Skeletal muscle cell (primary cell): ENCODE measurements at regions not wholly inside any gene's neighbourhood (a gene's known extent, or its start where the extent isn't known, plus 50 kb on each side); places are given as distances from the start of the nearest gene placed in this dataset.
"Not testable (repeated sequence)": the region's sequence is repeated elsewhere in the genome, so short reads cannot be mapped to it uniquely, and the experiment has no call there.

ENCODE experiments used
- DNase-seq: peaks from one replicate; pipeline ENCODE4 v3.0.0-alpha.2; 2010; ENCODE audit warnings: low read depth
- H3K4me3 ChIP-seq: 2 replicates; pipeline ENCODE4 v1.5.1; 2011; ENCODE audit warnings: low read depth, mild to moderate bottlenecking, control low read depth, low read length, moderate library complexity

DNA sequence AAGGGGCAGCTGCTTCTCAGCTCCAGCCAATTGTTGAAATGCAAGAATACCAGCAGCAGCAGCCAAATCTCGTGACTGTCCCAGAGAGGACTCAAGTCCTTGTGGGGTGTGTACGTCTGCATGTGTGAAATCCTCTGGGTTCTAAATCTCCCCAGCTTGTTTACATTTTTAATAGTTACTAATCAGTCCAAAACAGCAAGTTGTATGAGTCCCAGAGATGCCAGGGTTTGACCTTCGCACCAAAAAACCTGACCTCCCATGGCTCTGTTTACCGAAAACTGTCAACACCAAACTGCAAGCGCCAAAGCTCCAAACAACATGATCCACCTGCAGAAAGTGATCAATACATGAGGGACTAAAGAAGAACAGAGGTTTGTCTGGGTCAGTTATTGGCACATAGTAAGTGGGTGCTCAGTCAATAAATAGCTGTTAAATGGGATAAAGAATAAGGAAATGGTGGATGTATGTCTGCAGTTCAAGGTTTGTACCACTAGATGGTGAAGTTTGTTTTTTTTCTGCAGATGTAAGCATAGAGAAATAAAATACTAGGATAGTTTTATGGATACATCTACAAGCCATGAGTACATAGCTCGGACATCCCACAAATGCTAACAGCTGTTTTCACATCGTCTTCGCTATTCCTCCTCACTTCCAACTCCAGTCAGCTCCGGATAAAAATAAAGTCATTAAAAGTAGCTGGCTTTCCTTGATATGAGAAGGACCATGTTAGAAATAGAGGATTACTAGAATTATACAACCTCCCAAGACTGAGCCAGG is 85.3 kb upstream of the ADRB2 start:
- no peak overlapping the region for H3K4me3 ChIP-seq
- DNase-seq: peak; percentile 53

DNA sequence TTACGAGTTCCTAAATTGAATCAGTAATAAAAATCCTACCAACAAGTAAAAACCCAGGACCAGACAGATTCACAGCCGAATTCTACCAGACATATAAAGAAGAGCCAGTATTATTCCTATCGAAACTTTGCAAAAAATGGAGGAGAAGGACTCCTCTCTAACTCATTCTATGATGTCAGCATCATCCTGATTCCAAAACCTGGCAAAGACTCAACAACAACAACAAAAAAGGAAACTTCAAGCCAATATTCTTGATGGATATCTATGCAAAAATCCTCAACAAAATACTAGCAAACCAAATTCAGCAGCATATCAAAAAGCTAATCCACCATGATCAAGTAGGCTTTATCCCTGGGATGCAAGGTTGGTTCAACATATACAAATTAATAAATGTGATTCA is 84.6 kb upstream of the ADRB2 start:
- DNase-seq, H3K4me3 ChIP-seq: not testable (repeated sequence)

DNA sequence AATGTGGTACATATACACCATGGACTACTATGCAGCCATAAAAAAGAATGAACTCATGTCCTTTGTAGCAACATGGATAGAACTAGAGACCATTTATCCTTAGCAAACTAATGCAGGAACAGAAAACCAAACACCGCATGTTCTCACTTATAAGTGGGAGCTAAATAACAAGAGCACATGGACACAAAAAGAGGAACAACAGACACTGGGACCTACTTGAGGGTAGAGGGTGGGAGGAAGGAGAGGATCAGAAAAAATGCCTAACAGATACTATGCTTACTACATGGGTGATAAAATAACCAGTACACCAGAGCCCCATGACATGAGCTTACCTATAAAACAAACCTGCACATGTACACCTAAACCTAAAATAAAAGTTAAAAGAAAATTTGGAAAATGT is 82.0 kb upstream of the ADRB2 start:
- not testable (repeated sequence) for DNase-seq, H3K4me3 ChIP-seq

DNA sequence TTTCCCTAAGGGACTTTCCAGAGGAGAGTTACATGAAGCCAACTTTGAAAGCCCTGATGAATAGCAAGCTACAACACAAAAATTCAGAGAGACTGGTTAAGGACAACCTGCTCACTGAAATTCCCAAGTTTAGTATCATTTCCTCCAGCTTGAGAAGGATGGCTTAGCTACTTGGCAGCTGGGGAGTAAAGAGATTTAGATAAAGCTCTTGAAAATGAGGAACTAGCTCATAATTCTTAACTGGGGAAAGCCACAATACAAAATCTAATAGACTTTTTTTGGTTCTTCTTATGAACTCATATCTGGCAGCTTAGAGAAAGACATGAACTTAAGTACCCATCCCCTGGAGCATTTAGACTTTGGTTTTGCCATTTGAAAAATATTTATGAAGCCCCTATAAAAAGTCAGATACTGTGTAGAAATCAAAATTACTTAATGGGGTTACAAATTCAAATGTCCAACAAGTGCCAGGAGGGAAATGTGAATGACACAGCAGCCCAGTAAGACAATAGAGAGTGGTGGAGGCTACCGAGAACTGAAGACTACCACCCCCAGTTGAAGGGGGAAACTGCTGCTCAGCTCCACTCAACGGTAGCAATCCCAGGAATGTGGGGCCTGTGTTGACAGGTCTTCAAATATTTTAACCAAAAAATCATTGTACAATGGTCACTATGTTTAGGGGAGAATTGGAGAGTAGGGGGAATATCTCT is 79.4 kb upstream of the ADRB2 start:
- H3K4me3 ChIP-seq: no peak overlapping the region
- DNase-seq: no peak

DNA sequence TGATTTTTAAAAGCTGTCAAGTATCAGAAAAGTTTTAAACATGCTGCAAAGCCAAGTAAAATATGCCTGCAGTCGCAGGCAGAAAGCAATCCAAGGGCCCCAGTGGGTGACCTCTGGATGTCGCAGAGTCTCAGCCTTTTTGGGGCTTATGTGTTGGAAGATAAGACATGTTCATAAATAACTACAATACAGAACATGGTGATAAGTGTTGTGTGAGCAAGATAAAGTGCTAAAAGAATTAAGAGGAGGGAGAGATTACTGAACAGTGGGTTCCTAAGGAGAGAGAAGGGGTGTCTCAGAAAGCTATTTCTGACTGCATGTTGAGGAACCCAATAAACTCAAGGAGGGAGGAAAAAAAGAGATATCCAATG is 78.9 kb upstream of the ADRB2 start:
- no peak for DNase-seq
- no peak overlapping the region for H3K4me3 ChIP-seq

DNA sequence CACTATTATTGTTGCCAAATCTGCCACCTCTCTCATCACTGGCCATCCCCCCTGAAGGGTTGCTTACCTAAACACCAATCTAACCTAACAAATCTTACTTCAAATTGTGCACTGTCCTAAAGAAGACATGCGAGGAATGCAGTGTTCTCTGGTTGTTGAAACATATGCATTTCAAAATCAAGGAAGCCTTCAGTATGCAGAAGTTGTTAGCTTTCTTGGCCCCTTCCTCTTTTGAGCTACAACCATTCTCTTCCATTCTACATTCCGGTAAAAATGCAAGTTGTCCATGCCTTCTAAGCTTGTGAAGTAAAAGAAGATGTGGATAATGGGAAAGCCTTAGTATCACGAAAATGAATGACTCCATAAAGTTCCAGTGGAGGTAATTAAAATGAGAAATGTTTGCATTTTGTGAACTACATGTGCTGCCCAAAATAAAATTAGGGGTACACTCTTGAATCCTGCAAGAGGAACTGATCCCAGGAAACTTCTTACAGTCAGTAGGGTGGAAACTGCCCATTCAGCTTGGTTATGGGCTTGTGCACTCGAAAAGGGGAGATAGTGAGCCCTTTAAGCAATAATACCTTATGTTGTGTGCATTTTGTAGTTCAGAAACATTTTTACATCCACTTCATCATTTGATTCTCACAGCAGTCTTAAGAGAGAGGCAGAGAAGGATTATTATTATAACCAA is 77.6 kb upstream of the ADRB2 start:
- H3K4me3 ChIP-seq: no peak overlapping the region
- no peak for DNase-seq

DNA sequence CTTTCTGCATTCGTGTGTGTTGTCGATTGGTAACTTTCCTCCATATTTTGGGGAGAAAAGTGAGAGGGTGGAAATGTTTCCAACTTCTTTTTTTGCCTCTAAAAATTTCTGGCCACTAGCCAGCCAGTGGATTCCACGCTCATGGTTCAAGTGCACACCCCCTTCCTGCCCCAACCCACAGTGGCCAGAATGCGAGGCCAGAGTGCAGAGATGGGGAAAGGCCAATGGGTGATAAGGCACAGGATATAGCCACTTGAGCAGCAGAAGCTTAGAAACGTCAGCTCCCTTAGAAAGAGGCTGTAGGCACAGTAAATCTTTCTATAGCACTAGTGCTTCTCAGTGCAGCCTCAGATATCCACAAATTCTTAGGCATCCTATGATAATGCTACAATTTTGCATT is 75.8 kb upstream of the ADRB2 start:
- no peak for DNase-seq
- no peak overlapping the region for H3K4me3 ChIP-seq

DNA sequence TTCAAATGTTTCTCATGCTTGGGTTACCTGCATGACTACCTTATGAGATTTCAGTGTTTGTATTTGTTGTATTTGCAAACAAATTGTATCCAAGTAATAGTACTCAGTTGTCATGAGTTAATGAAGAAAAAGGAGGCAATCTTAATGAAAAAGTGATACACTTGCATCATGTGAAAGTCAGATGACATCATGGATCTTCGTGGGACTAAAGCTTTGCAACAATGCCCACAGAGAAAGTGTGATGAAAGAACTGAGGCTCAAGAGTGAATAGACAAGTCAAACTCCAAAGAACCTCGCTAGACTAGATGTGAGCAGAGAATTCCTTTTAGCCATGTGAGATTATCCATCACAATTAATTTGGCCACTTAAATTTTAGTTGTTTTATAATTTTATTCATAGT is 75.4 kb upstream of the ADRB2 start:
- no peak for DNase-seq
- H3K4me3 ChIP-seq: no peak overlapping the region

DNA sequence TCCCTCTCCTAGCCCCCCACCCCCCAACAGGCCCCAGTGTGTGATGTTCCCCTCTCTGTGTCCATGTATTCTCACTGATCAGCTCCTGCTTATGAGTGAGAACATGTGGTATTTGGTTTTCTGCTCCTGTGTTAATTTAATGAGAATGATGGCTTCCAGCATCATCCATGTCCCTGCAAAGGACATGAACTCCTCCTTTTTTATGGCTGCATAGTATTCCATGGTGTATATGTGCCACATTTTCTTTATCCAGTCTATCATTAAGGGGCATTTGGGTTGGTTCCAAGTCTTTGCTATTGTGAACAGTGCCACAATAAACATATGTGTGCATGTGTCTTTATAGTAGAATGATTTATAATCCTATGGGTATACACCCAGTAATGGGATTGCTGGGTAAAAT is 74.0 kb upstream of the ADRB2 start:
- not testable (repeated sequence) for H3K4me3 ChIP-seq, DNase-seq

DNA sequence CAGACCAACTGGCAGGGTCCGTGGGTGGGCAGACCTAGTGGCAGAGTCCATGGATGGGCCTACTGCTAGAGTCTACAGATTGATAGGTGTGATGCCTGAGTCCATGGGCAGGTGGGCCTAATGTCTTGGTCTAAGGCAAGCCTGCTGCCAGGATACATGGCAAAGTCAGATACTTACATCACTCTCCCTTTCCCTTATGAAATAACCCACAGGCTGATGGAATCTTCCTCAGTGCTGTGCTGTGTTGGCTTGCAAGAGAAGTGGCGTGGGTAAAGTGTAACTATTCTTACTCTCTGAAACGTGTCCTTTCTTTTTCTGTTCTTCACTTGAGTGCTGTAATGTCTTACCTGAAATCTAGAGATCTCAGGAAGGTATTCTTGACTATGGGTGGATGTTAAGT is 67.3 kb upstream of the ADRB2 start:
- no peak for DNase-seq
- no peak overlapping the region for H3K4me3 ChIP-seq

DNA sequence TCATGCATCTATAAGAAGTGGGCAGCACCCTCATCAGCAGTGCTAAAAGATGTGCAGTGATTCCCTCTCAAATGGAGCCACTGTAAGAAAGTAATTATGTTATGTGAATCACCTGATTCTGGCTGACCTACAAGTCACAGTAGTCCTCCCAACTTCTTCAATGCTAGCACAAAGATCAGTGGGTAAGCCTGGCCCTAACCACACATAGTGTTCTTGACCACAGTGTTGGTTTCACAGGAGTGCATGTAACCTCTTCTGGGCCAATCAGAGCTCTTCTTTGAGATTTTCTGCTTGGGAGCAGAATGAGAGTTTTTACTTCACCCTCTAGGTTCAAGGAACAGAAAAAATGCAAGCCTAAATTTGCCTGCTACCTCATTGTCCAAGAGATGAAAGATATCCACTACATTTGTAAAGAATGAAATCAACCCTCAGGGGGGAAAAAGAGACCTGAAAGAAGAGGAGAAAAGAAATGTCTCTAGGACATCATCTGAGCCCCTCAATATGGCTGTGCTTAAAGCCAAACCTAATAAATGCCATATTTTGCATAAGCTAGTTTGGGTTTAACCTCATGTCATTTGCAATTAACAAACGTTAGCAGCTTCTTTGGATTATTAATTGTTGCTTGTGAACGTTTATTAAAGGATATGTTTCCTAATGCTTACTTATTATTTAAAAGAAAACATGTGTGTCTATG is 65.3 kb upstream of the ADRB2 start:
- no peak for DNase-seq
- H3K4me3 ChIP-seq: no peak overlapping the region

DNA sequence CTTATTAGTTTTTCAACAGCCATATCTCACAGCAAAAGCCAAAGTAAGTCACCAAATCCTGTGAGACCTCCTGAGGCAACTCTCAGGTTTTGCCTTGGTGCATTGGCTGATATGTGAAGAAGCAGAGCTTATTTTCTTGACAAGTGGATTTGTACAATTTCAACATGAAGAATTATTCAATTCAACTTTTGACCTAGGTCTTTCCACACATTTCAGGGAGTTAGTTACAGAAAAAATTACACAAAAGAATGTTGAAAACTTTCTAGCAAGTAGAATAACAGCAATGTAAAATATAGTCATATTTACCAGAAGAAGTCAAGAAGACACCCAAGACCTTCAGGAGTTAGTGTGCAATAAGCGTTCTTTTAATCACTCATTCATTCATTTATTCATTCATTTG is 62.4 kb upstream of the ADRB2 start:
- DNase-seq: no peak
- no peak overlapping the region for H3K4me3 ChIP-seq

DNA sequence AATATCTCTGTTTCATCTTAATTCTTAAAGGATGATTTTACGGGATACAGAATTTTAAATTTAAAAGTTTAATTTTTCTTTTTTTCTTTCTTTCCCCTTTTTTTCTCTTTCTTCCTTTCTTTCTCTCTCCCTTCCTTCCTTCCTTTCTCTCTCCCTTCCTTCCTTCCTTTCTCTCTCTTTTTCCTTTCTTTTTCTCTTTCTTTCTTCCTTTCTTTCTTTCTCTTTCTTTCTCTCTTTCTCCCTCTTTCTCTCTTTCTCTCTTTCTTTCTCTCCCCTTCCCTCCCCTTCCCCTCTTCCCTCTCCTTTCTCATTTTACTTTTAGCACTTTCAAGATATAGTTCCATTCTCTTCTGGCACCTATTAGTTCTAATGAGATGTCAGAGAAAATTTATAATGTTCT is 61.4 kb upstream of the ADRB2 start:
- DNase-seq: no peak
- H3K4me3 ChIP-seq: no peak overlapping the region

DNA sequence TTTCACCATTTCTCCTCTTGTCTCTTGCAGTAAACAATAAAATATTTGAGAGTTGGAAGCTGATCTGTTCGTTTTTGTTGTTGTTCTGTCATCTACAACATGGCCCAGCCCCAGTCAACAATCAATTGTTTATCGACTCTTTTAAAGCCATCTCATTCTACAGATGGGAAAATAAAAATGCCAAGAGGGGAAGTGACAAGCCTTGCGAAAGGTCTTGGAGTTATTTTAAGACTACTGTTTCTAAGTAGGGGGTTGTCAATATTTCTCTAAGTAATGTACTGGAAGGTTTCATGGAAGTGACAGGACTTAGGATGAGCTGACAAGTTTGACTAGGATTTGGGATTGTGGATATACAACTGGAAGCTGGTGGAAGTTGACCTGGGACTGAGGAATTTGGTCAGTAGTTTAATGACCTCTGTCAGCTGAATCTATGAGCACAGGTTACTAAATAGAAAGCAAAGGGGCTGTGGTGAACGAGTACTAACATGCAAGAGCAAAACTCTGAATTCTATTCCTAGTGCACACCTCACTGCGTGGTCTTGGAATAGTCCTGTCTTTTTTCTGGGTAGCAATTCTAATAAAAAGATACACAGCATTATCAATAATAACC is 57.5 kb upstream of the ADRB2 start:
- no peak overlapping the region for H3K4me3 ChIP-seq
- no peak for DNase-seq

DNA sequence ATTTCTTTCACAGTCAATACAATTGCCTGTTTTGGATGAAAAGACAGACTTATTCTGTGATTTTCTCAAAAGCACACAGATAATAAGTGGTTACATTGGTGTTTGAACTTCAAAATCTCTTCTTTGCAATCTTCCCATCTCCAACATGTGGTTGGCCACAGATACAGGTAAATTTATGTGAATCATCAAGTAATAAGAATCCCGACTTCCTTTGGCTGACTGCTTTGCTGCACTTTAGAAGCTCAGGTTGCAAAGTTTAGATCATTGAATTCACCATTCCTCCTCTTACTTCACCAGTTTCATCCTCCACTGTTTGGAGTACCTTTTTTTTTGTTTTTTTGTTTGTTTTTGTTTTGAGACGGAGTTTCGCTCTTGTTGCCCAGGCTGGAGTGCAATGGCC is 56.5 kb upstream of the ADRB2 start:
- DNase-seq: no peak
- H3K4me3 ChIP-seq: no peak overlapping the region

DNA sequence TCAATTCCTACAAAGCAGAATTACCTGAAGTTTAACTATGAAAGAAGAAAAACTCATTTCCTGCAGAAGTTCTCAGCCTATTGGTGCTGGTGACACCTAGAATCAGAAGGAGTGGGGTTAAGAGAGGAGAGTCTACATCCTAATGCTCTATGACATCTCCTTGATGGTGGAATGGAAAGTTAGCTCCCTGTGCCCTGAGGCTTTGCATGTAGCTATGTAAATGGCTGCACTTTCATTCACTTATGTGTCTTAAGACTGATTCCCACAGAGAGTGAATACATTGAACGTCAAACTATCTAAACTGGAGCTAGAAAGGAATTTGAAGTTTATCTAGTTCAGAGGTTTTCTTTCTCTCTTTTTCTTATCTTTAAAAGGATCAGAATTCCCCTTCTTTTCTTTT is 52.1 kb upstream of the ADRB2 start:
- DNase-seq: no peak
- H3K4me3 ChIP-seq: no peak overlapping the region

DNA sequence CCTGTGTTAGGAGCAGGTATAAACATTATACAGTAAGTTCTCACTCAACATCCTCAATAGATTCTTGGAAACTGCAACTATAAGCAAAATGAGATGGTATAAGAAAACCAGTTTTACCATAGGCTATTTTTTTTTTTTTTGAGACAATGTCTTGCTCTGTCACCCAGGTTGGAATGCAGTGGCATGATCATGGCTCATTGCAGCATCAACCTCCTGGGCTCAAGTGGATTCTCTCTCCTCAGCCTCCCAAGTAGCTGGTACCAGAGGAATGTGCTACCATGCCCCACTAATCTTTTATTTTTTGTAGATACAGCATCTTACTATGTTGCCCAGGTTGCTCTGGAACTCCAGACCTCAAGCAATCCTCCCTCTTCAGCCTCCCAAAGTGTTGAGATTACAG is 50.1 kb upstream of the ADRB2 start:
- H3K4me3 ChIP-seq: no peak overlapping the region
- no peak for DNase-seq
